HepG2 (cell line): ENCODE measurements at regions not wholly inside any gene's neighbourhood (a gene's known extent, or its start where the extent isn't known, plus 50 kb on each side); places are given as distances from the start of the nearest gene placed in this dataset.

Experiments
- ATAC-seq: fragments of 200-7000 bp; cut with Tn5 transposase; 3 replicates; pipeline ENCODE4 v1.9.1; 2020; ENCODE audit warnings: mild to moderate bottlenecking, moderate library complexity
- BruUV-seq: library from RNA; stranded (reverse); fragments of 400-500 nt; replicated peaks from 2 replicates; lab custom pipeline; 2021; lab: Mats Ljungman, UMichigan
- CTCF ChIA-PET: fragments of 300-600 bp; formaldehyde crosslinking; extraction: SDS; loops from one replicate; lab custom pipeline; 2021; ENCODE audit warnings: low total read pairs, inconsistent platforms, low intra/inter-chr PET ratio; lab: Yijun Ruan, JAX
- POLR2A ChIA-PET: fragments of 350-600 bp; sonication (Branson Sonifier 250); formaldehyde crosslinking; loops from one replicate; lab custom pipeline; 2020; ENCODE audit warnings: antibody characterized with exemption, inconsistent platforms; lab: Yijun Ruan, JAX
- DNase-seq: peaks from one replicate; pipeline ENCODE4 v3.0.0-alpha.2; 2015; ENCODE audit warnings: low spot score
- FAIRE-seq: peaks from 3 replicates; lab custom pipeline; 2011; peaks lifted over from hg19 to GRCh38; lab: Jason Lieb, UNC
- H2AFZ ChIP-seq: one replicate; pipeline ENCODE4 v1.6.1; 2011; ENCODE audit warnings: low read length, inconsistent platforms
- H3K27ac ChIP-seq: fragments of 300-600 bp; 3 replicates; pipeline ENCODE4 v1.8.0; 2011; ENCODE audit warnings: mixed run types, mild to moderate bottlenecking, mixed read lengths, low read length, inconsistent platforms; ENCODE audit not compliant: insufficient read depth; ENCODE audit errors: extremely low read length
- H3K27me3 ChIP-seq, 2 experiments: fragments of 200-600 bp in 1 of 2; 2 replicates in 1 of 2; 3 replicates in 1 of 2; pipeline versions ENCODE4 v1.6.0 to v1.8.0; 2011; ENCODE audit warnings: low read length in 2 of 2, mild to moderate bottlenecking in 2 of 2, moderate library complexity in 2 of 2, inconsistent platforms in 1 of 2; ENCODE audit not compliant: insufficient read depth in 2 of 2, control insufficient read depth in 1 of 2
- H3K36me3 ChIP-seq, 2 experiments: fragments of 200-600 bp in 1 of 2; replicated peaks in 1 of 2; 2 replicates in 1 of 2; 3 replicates in 1 of 2; pipeline versions ENCODE4 v1.5.1 to v1.8.0; 2011; ENCODE audit warnings: low read length in 2 of 2, inconsistent platforms in 1 of 2; ENCODE audit not compliant: insufficient read depth in 2 of 2, control insufficient read depth in 1 of 2
- H3K4me1 ChIP-seq: 2 replicates; pipeline ENCODE4 v1.5.1; 2012; ENCODE audit warnings: low read length, inconsistent platforms; ENCODE audit not compliant: insufficient read depth
- H3K4me2 ChIP-seq: 2 replicates; pipeline ENCODE4 v1.6.0; 2011; ENCODE audit warnings: low read depth, low read length, inconsistent platforms
- H3K4me3 ChIP-seq, 3 experiments: fragments of 200-600 bp in 1 of 3; sonication (generic), shearing (Covaris generic) in 1 of 3; replicated peaks in 1 of 3; 2 replicates each; pipeline ENCODE4 v1.5.1; 2011 to 2016; ENCODE audit warnings: low read length in 3 of 3, inconsistent platforms in 2 of 3, low read depth in 2 of 3, mild to moderate bottlenecking in 2 of 3, control low read depth in 1 of 3, mixed read lengths in 1 of 3; ENCODE audit not compliant: insufficient read depth in 1 of 3
- H3K79me2 ChIP-seq: one replicate; pipeline ENCODE4 v1.6.1; 2011; ENCODE audit warnings: low read length, inconsistent platforms; ENCODE audit not compliant: insufficient read depth
- H3K9ac ChIP-seq: 2 replicates; pipeline ENCODE4 v1.6.0; 2011; ENCODE audit warnings: mild to moderate bottlenecking, low read depth, low read length, inconsistent platforms; ENCODE audit not compliant: insufficient read depth
- H3K9me3 ChIP-seq: 2 replicates; pipeline ENCODE4 v1.5.1; 2012; ENCODE audit warnings: mild to moderate bottlenecking, low read length
- H4K20me1 ChIP-seq: 2 replicates; pipeline ENCODE4 v1.6.0; 2011; ENCODE audit warnings: inconsistent platforms, mild to moderate bottlenecking, low read length, moderate library complexity; ENCODE audit not compliant: insufficient read depth
- ARNTL ChIP-seq: sonication (generic); formaldehyde crosslinking; IDR thresholded peaks from 2 replicates; pipeline ENCODE4 v1.4.0; 2020; ENCODE audit warnings: mild to moderate bottlenecking, missing genetic modification reagents
- CREB3 ChIP-seq: sonication (generic); formaldehyde crosslinking; IDR thresholded peaks from 2 replicates; pipeline ENCODE4 v1.5.0; 2020; ENCODE audit warnings: missing genetic modification reagents
- ELF4 ChIP-seq: sonication (generic); formaldehyde crosslinking; IDR thresholded peaks from 2 replicates; pipeline ENCODE4 v1.5.0; 2020; ENCODE audit warnings: missing genetic modification reagents, mild to moderate bottlenecking, moderate library complexity, borderline replicate concordance
- MTA3 ChIP-seq: sonication (generic); formaldehyde crosslinking; IDR thresholded peaks from 2 replicates; pipeline ENCODE4 v1.4.0; 2020; ENCODE audit warnings: missing genetic modification reagents
- MYNN ChIP-seq: sonication (generic); formaldehyde crosslinking; IDR thresholded peaks from 2 replicates; pipeline ENCODE4 v1.4.0; 2020; ENCODE audit warnings: mild to moderate bottlenecking, low read depth, missing genetic modification reagents
- RXRB ChIP-seq: IDR thresholded peaks from 2 replicates; pipeline ENCODE4 v1.6.1; 2016; ENCODE audit warnings: borderline replicate concordance, missing genetic modification reagents, missing compliant biosample characterization
- TAF15 ChIP-seq: fragments of 200-400 bp; formaldehyde crosslinking; IDR thresholded peaks from one replicate; pipeline ENCODE4 v1.6.1; 2018; ENCODE audit warnings: mild to moderate bottlenecking, low read depth, low read length; ENCODE audit not compliant: poor library complexity, severe bottlenecking
- TOE1 ChIP-seq: sonication (generic); formaldehyde crosslinking; IDR thresholded peaks from 2 replicates; pipeline ENCODE4 v1.4.0; 2020; ENCODE audit warnings: mild to moderate bottlenecking, missing genetic modification reagents
- WGBS: methylation state at CpG from one replicate; pipeline ENCODE4 v1.1.6; 2017; ENCODE audit warnings: low lambda C conversion rate; 5-methylcytosine and 5-hydroxymethylcytosine counted together
- in situ Hi-C: cut with HindIII; loops from 2 replicates; pipeline ENCODE4 v1.10.0; 2017; ENCODE audit warnings: low pct_unique_long_range_greater_than_20kb; ENCODE audit not compliant: extremely low pct_ligation_motif_present
- intact Hi-C: fragments of 100-400 bp; cut with micrococcal nuclease; formaldehyde crosslinking; loops from one replicate; pipeline ENCODE4 v1.10.0; 2022; ENCODE audit not compliant: unreplicated experiment

GRCh38 chr22:45093609-45094008, 70.1 kb upstream of the NUP50 start (continued):
- TF ChIP-seq ELF4 (CRISPR knock-in tag) = no peak
- TF ChIP-seq TAF15 = no peak
- TF ChIP-seq, all 625 proteins: peak for 0

GRCh38 chr22:45094081-45094720, 69.5 kb upstream of the NUP50 start:
- ChIA-PET CTCF (no interaction called here), POLR2A (no interaction called here)
- no TSS peak for BruUV-seq
- no peak for TF ChIP-seq RXRB (CRISPR knock-in tag)
- no peak for TF ChIP-seq MYNN (CRISPR knock-in tag)
- TF ChIP-seq ARNTL (CRISPR knock-in tag) = no peak
- no peak for TF ChIP-seq CREB3
- TF ChIP-seq TOE1 = no peak
- TF ChIP-seq MTA3 = no peak
- Histone ChIP-seq H3K4me1 (0 out of 2 replicates have a peak, but pooled peaks cover 8% of the 10 kb centered on the region), H3K9ac (no peak overlapping the region), H3K4me3 (no peak overlapping the region), H3K27me3 (peaks cover 11 to 57% of the 10 kb centered on the region in 2 experiments), H3K4me2 (no peak overlapping the region), H3K9me3 (no peaks in the 10 kb centered on the region), H3K79me2 (no peaks in the 10 kb centered on the region), H2AFZ (no peak overlapping the region), H3K36me3 (no peaks in the 10 kb centered on the region), H3K27ac (no peak overlapping the region), H4K20me1 (no peaks in the 10 kb centered on the region)
- no peak for DNase-seq
- no peak for ATAC-seq
- intact Hi-C loops (no loop called here), in situ Hi-C loops (no loop called here)
- 23% methylated on average over 18 of the region's 18 CpGs for WGBS
- FAIRE-seq = no peak
